Stomach (tissue), 8 donors: ENCODE measurements at regions not wholly inside any gene's neighbourhood (a gene's known extent, or its start where the extent isn't known, plus 50 kb on each side); places are given as distances from the start of the nearest gene placed in this dataset.

Experiments
- DNase-seq, 2 donors: peaks; one replicate each; pipeline versions ENCODE4 v3.0.0 to v3.0.0-alpha.2; 2013 to 2019
- H3K27ac ChIP-seq, 5 donors: fragments of 200-600 bp in 4 of 5; sonication (generic) in 4 of 5; one replicate each; pipeline ENCODE4 v1.5.1; 2013 to 2019; ENCODE audit warnings: mild to moderate bottlenecking in 1 of 5, moderate library complexity in 1 of 5
- H3K27me3 ChIP-seq, 3 donors: fragments of 200-600 bp; sonication (generic); one replicate each; pipeline ENCODE4 v1.5.1; 2017 to 2019; ENCODE audit warnings: mixed run types in 1 of 3
- H3K36me3 ChIP-seq, 4 donors: fragments of 200-600 bp; sonication (generic); 1 replicate in 3 of 4; 2 replicates in 1 of 4; pipeline ENCODE4 v1.5.1; 2016 to 2019
- H3K4me1 ChIP-seq, 4 donors: fragments of 200-600 bp; sonication (generic); one replicate each; pipeline ENCODE4 v1.5.1; 2016 to 2019
- H3K4me3 ChIP-seq, 4 donors: fragments of 200-600 bp; sonication (generic) in 3 of 4; one replicate each; pipeline ENCODE4 v1.5.1; 2016 to 2019; ENCODE audit warnings: mild to moderate bottlenecking in 1 of 4
- H3K9me3 ChIP-seq, 4 donors: fragments of 200-600 bp; sonication (generic); one replicate each; pipeline ENCODE4 v1.5.1; 2016 to 2019
- CTCF ChIP-seq, 7 experiments: fragments of 450-650 bp in 4 of 7; fragments of 200-600 bp in 3 of 7; sonication (generic) in 3 of 7; IDR thresholded peaks; one replicate each; pipeline ENCODE4 v1.5.1; 2016 to 2019; ENCODE audit warnings: antibody characterized with exemption in 7 of 7, control low read depth in 2 of 7, mild to moderate bottlenecking in 1 of 7
- EP300 ChIP-seq: sonication (generic); formaldehyde crosslinking; IDR thresholded peaks from one replicate; pipeline ENCODE4 v1.6.1; 2017; ENCODE audit warnings: antibody characterized with exemption
- POLR2A ChIP-seq, 4 donors: fragments of 450-650 bp; IDR thresholded peaks; one replicate each; pipeline ENCODE4 v1.6.1; 2016; ENCODE audit warnings: antibody characterized with exemption in 4 of 4, control low read depth in 2 of 4, mild to moderate bottlenecking in 1 of 4, moderate library complexity in 1 of 4
- POLR2AphosphoS5 ChIP-seq, 3 donors: sonication (generic); formaldehyde crosslinking; IDR thresholded peaks; one replicate each; pipeline ENCODE4 v1.6.1; 2016; ENCODE audit warnings: antibody characterized with exemption in 3 of 3
- WGBS, 5 donors: extraction: QIAGEN DNeasy Blood & Tissue Kit in 3 of 5; methylation state at CpG; one replicate each; pipeline versions ENCODE4 v1.1.5 to v1.1.7; 2013 to 2018; 5-methylcytosine and 5-hydroxymethylcytosine counted together
- intact Hi-C: fragments of 100-400 bp; cut with DNase I; formaldehyde crosslinking; loops from one replicate; pipeline ENCODE4 v1.15.1; 2023; ENCODE audit warnings: low total_unique reads
- donor health status: healthy with polysubstance abuse.
- donor health status: Bipolar disorder and iron deficiency.
- donor health status: healthy.

- WGBS, 5 donors: 76 to 82% (median 82%) methylated on average over 3 of the region's 3 CpGs
- Histone ChIP-seq H3K4me3 (no peak overlapping the region), H3K9me3 (no peaks in the 10 kb centered on the region), H3K4me1 (no peaks in the 10 kb centered on the region), H3K27me3 (no peaks in the 10 kb centered on the region), H3K36me3 (no peaks in the 10 kb centered on the region), H3K27ac (no peak overlapping the region)
- TF ChIP-seq POLR2A (IDR thresholded peaks at IDR 0.05) (no peak), CTCF (IDR thresholded peaks at IDR 0.05) (no peak), POLR2AphosphoS5 (IDR thresholded peaks at IDR 0.05) (no peak), EP300 (no peak)
- DNase-seq: no peak
- intact Hi-C loops: no loop called here
These were observed 191.8 kb upstream of the HNMT start for GRCh38 chr2:137772451-137772850.

- Histone ChIP-seq H3K36me3 (no peaks in the 10 kb centered on the region), H3K27ac (no peak overlapping the region), H3K9me3 (no peaks in the 10 kb centered on the region), H3K27me3 (no peaks in the 10 kb centered on the region), H3K4me3 (no peak overlapping the region), H3K4me1 (no peaks in the 10 kb centered on the region)
- intact Hi-C loops: no loop called here
- TF ChIP-seq POLR2AphosphoS5 (IDR thresholded peaks at IDR 0.05) (no peak), EP300 (no peak), CTCF (IDR thresholded peaks at IDR 0.05) (no peak), POLR2A (IDR thresholded peaks at IDR 0.05) (no peak)
- 47 to 59% (median 52%) methylated on average over 3 of the region's 3 CpGs for WGBS, 5 donors
- no peak for DNase-seq
These were observed 188.7 kb upstream of the HNMT start for GRCh38 chr2:137775529-137775928.

- 44 to 59% (median 51%) methylated on average over 3 of the region's 3 CpGs for WGBS, 5 donors
- no peaks in the 10 kb centered on the region for H3K9me3 ChIP-seq
- no peak overlapping the region for H3K4me3 ChIP-seq
- no peak overlapping the region for H3K27ac ChIP-seq
- H3K4me1 ChIP-seq: no peaks in the 10 kb centered on the region
- H3K27me3 ChIP-seq: no peaks in the 10 kb centered on the region
- DNase-seq: no peak
- no peaks in the 10 kb centered on the region for H3K36me3 ChIP-seq
- no peak for TF ChIP-seq CTCF (IDR thresholded peaks at IDR 0.05)
- TF ChIP-seq POLR2A (IDR thresholded peaks at IDR 0.05): no peak
- no peak for TF ChIP-seq POLR2AphosphoS5 (IDR thresholded peaks at IDR 0.05)
- TF ChIP-seq EP300: no peak
- intact Hi-C loops: no loop called here
These were observed 187.6 kb upstream of the HNMT start for GRCh38 chr2:137776697-137777096.

GRCh38 chr2:137797641-137798040 is 166.6 kb upstream of the HNMT start:
- Histone ChIP-seq H3K27me3 (no peaks in the 10 kb centered on the region), H3K9me3 (peaks cover 0 to 24% (median 6%) of the 10 kb centered on the region in 4 donors), H3K4me1 (no peaks in the 10 kb centered on the region), H3K36me3 (no peaks in the 10 kb centered on the region), H3K4me3 (no peak overlapping the region), H3K27ac (no peak overlapping the region)
- intact Hi-C loops: no loop called here
- DNase-seq: no peak
- no peak for TF ChIP-seq EP300
- no peak for TF ChIP-seq POLR2A (IDR thresholded peaks at IDR 0.05)
- no peak for TF ChIP-seq CTCF (IDR thresholded peaks at IDR 0.05)
- TF ChIP-seq POLR2AphosphoS5 (IDR thresholded peaks at IDR 0.05): no peak
